GM21529 (cell line): ENCODE measurements at regions not wholly inside any gene's neighbourhood (a gene's known extent, or its start where the extent isn't known, plus 50 kb on each side); places are given as distances from the start of the nearest gene placed in this dataset.

Experiments used
- ATAC-seq: cut with Tn5 transposase; IDR thresholded peaks from one replicate; pipeline ENCODE4 v1.9.1; 2021; ENCODE audit not compliant: unreplicated experiment

- no peak for ATAC-seq
These were observed 157.1 kb upstream of the IFNG-AS1 start for GRCh38 chr12:67832155-67832554.

GRCh38 chr12:67833602-67834001, 155.6 kb upstream of the IFNG-AS1 start:
- no peak for ATAC-seq

GRCh38 chr12:67837876-67838275, 151.4 kb upstream of the IFNG-AS1 start:
- ATAC-seq = no peak

- ATAC-seq = no peak
These were observed 147.1 kb upstream of the IFNG-AS1 start for GRCh38 chr12:67842124-67842523.

DNA sequence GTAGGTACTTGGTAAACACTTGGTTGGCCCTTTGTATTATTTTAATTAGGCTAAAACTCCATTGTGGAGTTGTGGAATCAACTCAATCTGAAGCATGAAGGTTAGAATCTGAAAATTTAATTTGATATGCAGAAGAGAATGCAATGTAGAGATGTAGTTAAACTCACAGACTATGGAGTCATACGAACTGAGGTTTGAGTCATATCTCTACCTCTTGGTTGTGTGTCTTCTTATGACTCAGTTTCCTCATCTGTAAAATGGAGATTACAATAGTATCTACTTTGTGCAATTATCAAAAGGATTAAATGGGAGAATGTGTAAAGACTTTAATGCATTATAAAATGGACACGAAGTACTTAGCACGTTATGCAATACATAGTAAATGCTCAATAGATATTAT, 146.0 kb upstream of the IFNG-AS1 start:
- no peak for ATAC-seq

GRCh38 chr12:67852701-67853100, 136.5 kb upstream of the IFNG-AS1 start:
- ATAC-seq = no peak

DNA sequence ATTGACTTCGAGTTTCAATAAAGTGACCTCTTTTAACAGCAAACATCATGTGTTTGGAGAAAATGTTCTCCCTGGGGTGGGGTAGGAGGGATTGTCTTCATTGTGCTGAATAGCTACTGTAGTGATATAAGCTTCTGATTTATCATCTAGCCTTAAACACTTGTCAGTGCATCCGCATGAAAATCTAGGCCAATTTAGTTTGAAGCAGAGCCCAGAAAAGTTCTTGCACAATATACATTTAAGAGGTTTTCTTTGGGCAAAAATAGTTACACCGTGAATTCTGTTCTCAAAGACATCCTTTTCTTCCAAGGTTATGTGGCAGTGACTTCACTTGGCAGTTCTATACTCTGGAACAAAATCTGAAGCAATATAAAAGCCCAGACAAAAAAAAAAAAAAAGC, 136.0 kb upstream of the IFNG-AS1 start:
- no peak for ATAC-seq

DNA sequence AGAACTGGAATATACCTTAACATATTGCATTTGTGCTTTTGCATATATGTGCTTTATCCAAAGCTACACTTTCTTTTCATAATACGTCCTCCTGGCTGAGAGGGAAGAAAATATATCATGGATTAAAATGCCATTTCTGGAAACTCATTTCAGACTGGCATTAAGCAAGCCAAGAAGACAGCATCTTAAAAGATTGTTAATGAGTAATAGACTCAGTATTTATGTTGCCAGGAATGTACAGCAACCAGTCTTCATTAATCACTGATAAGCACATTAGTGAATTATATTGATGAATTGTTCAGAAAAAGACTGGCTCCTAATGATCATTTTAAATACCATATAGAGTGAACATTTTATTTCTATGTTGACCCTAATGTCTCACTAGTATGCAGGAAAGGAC, 134.9 kb upstream of the IFNG-AS1 start:
- no peak for ATAC-seq

- ATAC-seq = no peak
These were observed 134.1 kb upstream of the IFNG-AS1 start for GRCh38 chr12:67855103-67855502.

GRCh38 chr12:67871231-67871630, 118.0 kb upstream of the IFNG-AS1 start:
- no peak for ATAC-seq

- ATAC-seq = peak; percentile 62
These were observed 115.9 kb upstream of the IFNG-AS1 start for GRCh38 chr12:67873355-67873754.

GRCh38 chr12:67876305-67876915, 112.8 kb upstream of the IFNG-AS1 start:
- no peak for ATAC-seq

DNA sequence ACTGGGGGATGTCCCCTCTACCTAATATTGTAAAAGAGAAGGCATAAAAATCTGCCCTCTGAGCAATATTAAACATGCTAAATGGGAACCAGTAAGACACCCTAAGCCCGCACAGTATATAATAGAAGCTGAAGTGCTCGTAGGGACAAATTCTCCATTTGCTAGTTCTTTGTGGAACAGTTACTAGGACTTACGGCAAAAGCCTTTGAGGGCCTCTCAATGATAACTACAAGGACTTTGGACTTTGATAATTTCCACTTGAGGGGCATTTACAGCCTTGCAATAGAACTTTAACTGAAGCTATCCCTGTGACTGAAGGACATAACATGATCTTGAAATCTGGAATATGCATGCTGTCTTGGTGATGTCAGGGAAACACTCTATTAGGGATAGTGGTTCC, 111.5 kb upstream of the IFNG-AS1 start:
- ATAC-seq = no peak

DNA sequence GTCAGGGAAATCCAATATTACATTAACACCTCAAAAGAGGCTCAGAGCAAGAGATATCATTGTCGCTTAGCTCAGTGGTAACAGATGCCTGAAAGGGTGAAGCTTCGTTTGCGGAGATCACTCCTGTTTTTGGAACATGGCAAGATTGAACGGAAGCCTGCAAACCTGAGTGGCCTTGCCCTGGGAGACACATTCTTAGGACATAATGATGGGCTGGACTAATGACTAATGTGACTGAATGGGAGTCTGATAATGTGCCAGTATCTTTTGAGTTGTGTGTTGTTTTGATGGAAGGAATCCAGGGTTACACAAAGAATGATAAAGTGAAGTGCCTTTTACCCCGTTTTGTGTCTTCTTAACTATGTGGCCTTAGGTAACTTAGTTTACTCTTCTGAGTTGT, 109.3 kb upstream of the IFNG-AS1 start:
- no peak for ATAC-seq

- ATAC-seq = no peak
These were observed 107.7 kb upstream of the IFNG-AS1 start for GRCh38 chr12:67881565-67881964.

DNA sequence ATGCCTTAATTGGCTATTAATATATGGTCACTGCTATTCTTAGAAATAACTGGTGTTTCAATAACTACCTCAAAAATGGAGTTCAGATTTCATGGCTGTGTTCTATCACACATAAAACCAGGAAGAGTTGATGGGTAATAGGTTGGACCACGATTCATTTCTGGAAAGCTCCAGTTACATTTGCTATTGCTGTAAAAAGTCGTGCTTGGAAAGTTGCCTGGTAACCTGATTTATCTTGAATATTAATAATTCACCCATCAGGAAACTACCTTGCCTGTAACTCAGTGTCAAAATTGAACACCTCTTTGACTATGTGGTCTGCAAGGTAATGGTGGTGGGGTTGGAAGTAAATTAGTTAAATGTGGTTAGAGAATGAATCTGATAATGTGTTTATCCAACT, 104.7 kb upstream of the IFNG-AS1 start:
- no peak for ATAC-seq

DNA sequence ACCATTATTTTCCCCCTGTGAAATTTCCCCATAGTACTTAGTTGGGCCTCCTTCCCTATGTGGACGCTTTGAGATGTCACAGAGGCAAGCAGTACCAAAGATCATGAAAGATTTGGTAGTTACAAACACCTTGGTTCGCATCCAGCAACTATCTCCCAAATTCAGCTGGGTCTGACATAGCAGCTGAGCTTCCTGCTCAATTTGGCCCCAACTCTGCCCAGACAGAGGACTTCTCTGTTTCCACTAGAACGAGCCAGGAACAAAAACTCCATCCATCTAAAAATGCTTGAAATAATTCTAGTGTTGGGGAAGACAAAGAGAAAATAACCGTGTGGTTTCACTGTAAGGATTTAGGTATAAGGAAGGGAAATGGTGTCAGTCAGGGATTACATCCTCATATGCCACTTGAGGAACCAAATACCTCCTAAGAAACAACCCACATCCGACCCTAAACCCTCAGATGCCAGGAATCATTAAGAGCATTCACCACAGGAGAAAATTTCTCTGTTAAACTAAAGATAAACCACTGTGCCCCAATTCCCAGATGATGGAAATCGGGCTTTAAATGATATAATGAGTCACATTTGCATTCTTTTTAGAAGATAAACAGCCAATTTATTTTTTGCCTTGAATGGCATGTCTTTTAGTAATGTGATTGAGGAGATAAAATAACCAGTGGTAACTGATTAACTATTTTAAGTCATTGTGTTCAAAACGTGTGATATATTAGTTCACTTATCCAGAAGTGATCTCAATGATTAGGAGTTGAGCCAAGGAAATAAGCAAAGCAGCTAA, 103.7 kb upstream of the IFNG-AS1 start:
- no peak for ATAC-seq

DNA sequence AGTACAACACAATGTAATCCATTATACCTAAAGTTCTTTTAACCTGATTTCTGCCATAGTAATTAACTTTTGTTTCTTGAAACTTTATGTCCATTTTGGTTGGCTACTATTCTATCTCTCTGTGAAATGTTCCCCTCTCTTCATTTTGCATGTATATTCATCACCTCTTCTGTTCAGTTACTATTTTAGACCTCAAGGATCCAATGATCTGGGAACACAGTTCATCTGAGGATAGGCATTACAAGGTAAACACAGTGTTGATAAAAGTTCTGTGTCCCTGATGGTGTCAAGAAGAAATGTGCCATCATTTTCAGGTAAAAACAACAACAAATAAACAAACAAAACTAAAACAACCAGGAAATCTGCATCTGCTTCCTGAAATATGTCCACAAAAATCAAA, 102.2 kb upstream of the IFNG-AS1 start:
- ATAC-seq = no peak

DNA sequence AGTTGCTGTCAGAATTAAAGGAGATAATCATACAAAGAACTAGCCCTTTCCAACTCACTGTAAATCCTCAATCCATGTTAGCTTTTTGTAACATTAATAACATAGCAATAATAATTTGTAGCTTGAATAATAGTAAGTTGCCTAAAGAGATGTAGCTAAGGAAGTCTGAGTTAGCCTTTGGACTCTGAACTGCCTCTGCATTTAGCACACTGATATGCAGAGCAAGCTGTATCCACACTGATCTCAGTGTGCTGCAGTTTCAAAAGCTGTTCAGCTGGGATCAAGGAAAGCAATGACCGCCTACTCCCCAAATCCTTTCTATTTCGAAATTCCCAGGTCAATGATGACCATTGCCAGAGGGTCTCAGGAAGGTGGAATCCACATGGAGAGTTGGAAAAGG, 99.3 kb upstream of the IFNG-AS1 start:
- no peak for ATAC-seq

GRCh38 chr12:67890726-67891258, 98.5 kb upstream of the IFNG-AS1 start:
- ATAC-seq = no peak

- no peak for ATAC-seq
These were observed 97.7 kb upstream of the IFNG-AS1 start for GRCh38 chr12:67891596-67891995.

DNA sequence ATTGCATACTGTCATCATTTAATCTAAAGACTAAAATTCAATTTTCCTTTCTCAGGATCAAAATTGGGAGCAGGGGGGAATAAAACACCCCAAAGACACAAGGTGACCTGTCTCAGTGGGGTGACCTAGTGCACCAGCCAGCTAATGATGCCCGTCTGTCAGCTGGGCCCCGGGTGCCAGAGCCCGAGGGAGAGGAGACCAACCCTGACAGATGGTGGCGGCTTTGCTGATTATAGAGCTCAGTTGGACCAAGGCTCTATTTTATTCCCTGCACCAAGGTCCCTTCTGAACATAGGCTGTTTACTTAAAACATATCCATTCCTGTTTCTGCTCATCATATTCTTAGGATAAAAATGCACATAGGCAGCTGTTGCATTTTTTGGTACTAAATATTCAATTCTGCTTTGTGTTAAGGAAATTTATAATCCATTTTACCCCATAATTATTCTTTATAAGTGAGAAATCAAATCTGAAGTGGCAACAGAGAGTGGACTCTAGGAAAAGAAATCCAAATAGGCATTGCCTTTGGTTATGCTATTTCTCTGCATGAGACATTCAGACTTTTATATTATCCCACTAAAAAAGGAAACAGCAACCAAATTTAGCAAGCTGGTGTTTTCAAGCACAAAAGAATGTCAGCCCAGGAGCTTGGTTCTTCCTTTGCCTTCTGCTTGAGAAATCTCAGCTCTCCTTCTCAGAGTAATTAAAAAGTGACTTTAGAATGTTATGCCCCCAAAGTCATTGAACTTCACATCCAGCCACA, 96.8 kb upstream of the IFNG-AS1 start:
- ATAC-seq = no peak
